Subcutaneous abdominal adipose tissue (tissue), 5 donors: ENCODE measurements at regions not wholly inside any gene's neighbourhood (a gene's known extent, or its start where the extent isn't known, plus 50 kb on each side); places are given as distances from the start of the nearest gene placed in this dataset.

ENCODE experiments used
- H3K27ac ChIP-seq: one replicate; pipeline ENCODE4 v1.7.0; 2013; ENCODE audit warnings: low read depth, mild to moderate bottlenecking, inconsistent platforms, low read length, moderate library complexity
- H3K27me3 ChIP-seq, 5 donors: one replicate each; pipeline ENCODE4 v1.7.0; 2013; ENCODE audit warnings: low read length in 5 of 5, inconsistent platforms in 1 of 5; ENCODE audit not compliant: control insufficient read depth in 5 of 5, insufficient read depth in 4 of 5
- H3K36me3 ChIP-seq, 5 donors: one replicate each; pipeline ENCODE4 v1.7.0; 2013; ENCODE audit warnings: low read length in 5 of 5; ENCODE audit not compliant: control insufficient read depth in 5 of 5, insufficient read depth in 5 of 5
- H3K4me1 ChIP-seq, 5 donors: one replicate each; pipeline ENCODE4 v1.7.0; 2013; ENCODE audit warnings: low read length in 5 of 5, mild to moderate bottlenecking in 3 of 5, moderate library complexity in 1 of 5; ENCODE audit not compliant: control insufficient read depth in 5 of 5, insufficient read depth in 5 of 5
- H3K4me3 ChIP-seq, 5 donors: one replicate each; pipeline ENCODE4 v1.7.0; 2013; ENCODE audit warnings: low read length in 5 of 5, low read depth in 1 of 5
- H3K9ac ChIP-seq, 5 donors: one replicate each; pipeline ENCODE4 v1.7.0; 2013; ENCODE audit warnings: low read length in 5 of 5, mild to moderate bottlenecking in 4 of 5, moderate library complexity in 3 of 5
- H3K9me3 ChIP-seq, 5 donors: one replicate each; pipeline ENCODE4 v1.7.0; 2013; ENCODE audit warnings: low read length in 5 of 5; ENCODE audit not compliant: control insufficient read depth in 5 of 5
- donor health status: healthy.
- donor health status: healthy.
- donor health status: healthy.
- donor health status: healthy.
- donor health status: healthy.

DNA sequence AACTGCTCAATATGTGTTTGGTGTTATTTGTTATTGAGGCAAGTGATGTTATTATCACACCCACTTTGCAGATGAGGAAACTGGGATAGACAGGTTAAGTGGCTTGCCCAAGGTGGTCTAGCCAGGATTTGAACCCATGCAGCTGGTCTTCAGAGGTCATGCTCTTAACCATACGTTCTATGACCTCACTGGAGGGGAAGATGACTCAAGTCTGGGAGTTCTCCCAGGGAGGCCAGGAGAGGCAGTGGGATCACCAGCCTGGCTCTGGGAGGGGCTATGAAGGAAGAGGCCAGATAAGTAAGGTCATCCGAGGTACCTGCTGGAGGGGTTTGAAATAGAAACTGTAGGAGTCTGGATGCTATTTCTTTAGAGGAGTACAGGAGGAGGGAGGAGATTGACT, 95.3 kb downstream of the NAV1 start:
- Histone ChIP-seq H3K4me1 (peaks cover 11 to 57% (median 30%) of the 10 kb centered on the region in 5 donors), H3K36me3 (peaks cover 0 to 18% (median 6%) of the 10 kb centered on the region in 5 donors), H3K9me3 (no peaks in the 10 kb centered on the region), H3K4me3 (no peak overlapping the region), H3K27ac (no peak overlapping the region), H3K9ac (no peak overlapping the region), H3K27me3 (no peaks in the 10 kb centered on the region)

GRCh38 chr1:201636097-201636496, 97.2 kb downstream of the NAV1 start:
- H3K27ac ChIP-seq, result no peak overlapping the region
- no peak overlapping the region for H3K4me3 ChIP-seq
- peaks cover 18 to 52% (median 36%) of the 10 kb centered on the region in 5 donors for H3K4me1 ChIP-seq
- H3K9me3 ChIP-seq, result no peaks in the 10 kb centered on the region
- H3K36me3 ChIP-seq, result peaks cover 0 to 2% (median 0%) of the 10 kb centered on the region in 5 donors
- H3K27me3 ChIP-seq, result no peaks in the 10 kb centered on the region
- H3K9ac ChIP-seq, result no peak overlapping the region

- Histone ChIP-seq H3K4me3 (no peak overlapping the region), H3K27me3 (no peaks in the 10 kb centered on the region), H3K4me1 (peaks cover 18 to 52% (median 36%) of the 10 kb centered on the region in 5 donors), H3K9ac (no peak overlapping the region), H3K9me3 (no peaks in the 10 kb centered on the region), H3K27ac (no peak overlapping the region), H3K36me3 (no peaks in the 10 kb centered on the region)
These were observed 97.6 kb downstream of the NAV1 start for GRCh38 chr1:201636510-201636971.

DNA sequence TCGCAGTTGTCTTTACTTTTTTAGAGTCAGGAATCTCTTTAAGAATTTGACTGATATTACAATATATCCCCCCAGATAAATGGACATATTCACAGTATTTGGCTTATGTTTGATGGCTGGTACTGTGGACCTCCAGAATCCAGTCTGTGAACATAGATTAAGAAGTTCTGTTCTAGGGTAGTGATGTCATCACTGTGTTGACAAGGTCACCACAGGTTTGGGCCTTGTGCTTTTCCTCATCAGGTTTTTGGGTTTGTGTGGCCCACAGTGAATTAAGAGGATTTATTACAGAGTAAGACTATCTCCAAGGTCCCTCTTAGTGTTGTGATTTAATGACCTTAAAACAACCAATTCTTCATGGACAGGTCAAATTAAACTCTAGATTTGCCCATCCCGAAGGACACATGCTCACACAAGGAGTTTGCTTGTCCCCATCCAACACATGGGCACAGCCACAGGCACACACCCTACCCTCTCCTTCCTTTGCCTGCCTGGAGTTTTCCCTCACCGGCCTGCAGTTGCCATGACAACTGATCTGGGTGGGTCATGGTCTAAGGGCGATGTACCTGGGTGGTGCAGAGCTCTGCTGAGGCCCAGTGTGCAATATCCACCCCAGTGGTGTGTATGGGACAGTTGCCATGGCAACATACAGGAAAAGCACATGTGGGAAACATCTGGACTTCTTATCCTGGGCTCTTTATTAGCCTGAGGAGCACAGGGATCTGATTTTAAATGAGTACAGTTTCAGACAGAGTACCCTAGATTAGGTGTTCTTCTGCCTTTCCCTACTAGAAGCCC, 98.6 kb downstream of the NAV1 start:
- no peaks in the 10 kb centered on the region for H3K9me3 ChIP-seq
- H3K4me1 ChIP-seq, result peaks cover 18 to 50% (median 36%) of the 10 kb centered on the region in 5 donors
- no peak overlapping the region for H3K9ac ChIP-seq
- no peak overlapping the region for H3K27ac ChIP-seq
- no peak overlapping the region for H3K4me3 ChIP-seq
- no peaks in the 10 kb centered on the region for H3K36me3 ChIP-seq
- no peaks in the 10 kb centered on the region for H3K27me3 ChIP-seq

DNA sequence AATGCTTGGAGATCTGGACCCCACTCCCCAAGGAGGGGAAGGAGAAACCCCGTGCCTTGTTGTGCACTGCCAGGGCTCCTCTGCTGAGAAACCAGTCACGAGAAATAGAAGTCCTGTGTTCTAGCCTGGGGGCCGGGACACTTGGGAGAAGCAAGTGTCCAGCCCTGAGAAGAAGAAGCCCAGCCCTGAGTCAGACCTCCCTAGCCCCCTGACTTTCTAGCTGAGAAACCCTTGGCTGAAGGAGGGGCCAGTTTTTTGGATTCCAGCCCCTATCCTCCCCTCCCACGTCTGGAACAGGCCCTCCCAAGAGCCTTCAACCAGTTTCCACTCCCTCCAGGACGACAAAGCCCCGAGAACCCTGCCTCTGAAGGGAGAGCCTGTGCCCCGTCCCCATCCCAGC, 100.5 kb downstream of the NAV1 start:
- peak overlapping the region; percentile 24 for H3K27ac ChIP-seq
- H3K9me3 ChIP-seq, result no peaks in the 10 kb centered on the region
- no peaks in the 10 kb centered on the region for H3K27me3 ChIP-seq
- no peak overlapping the region for H3K9ac ChIP-seq
- H3K36me3 ChIP-seq, result peaks cover 0 to 7% (median 0%) of the 10 kb centered on the region in 5 donors
- peaks cover 8 to 36% (median 20%) of the 10 kb centered on the region in 5 donors for H3K4me1 ChIP-seq
- H3K4me3 ChIP-seq, result no peak overlapping the region

GRCh38 chr1:201639826-201640225, 100.9 kb downstream of the NAV1 start:
- peaks cover 8 to 32% (median 20%) of the 10 kb centered on the region in 5 donors for H3K4me1 ChIP-seq
- no peaks in the 10 kb centered on the region for H3K27me3 ChIP-seq
- peak overlapping the region; percentile 24 for H3K27ac ChIP-seq
- peaks cover 0 to 10% (median 0%) of the 10 kb centered on the region in 5 donors for H3K36me3 ChIP-seq
- H3K4me3 ChIP-seq, result no peak overlapping the region
- no peaks in the 10 kb centered on the region for H3K9me3 ChIP-seq
- H3K9ac ChIP-seq, result no peak overlapping the region

DNA sequence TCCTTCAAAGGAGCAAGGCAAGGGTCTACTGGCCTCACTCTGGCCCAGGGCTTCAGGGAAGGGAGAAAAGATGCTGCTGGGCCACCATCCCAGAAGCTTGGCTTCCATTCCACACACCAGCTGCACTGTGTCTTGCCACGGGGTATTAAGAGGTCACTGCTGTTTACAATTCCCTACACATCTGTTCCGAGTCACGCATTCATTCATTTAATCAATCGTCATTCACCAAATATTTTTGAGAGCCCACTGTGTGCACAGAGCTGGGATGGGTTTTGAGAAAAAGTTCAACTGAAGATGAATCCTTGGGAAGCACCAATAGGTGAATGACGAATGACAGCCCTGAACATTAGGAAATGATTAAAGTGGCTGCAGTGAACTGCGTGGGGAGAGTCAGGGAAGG, 101.7 kb downstream of the NAV1 start:
- H3K9me3 ChIP-seq, result no peaks in the 10 kb centered on the region
- peaks cover 0 to 10% (median 0%) of the 10 kb centered on the region in 5 donors for H3K36me3 ChIP-seq
- no peak overlapping the region for H3K4me3 ChIP-seq
- no peak overlapping the region for H3K27ac ChIP-seq
- H3K9ac ChIP-seq, result no peak overlapping the region
- H3K4me1 ChIP-seq, result peaks cover 8 to 32% (median 20%) of the 10 kb centered on the region in 5 donors
- no peaks in the 10 kb centered on the region for H3K27me3 ChIP-seq

DNA sequence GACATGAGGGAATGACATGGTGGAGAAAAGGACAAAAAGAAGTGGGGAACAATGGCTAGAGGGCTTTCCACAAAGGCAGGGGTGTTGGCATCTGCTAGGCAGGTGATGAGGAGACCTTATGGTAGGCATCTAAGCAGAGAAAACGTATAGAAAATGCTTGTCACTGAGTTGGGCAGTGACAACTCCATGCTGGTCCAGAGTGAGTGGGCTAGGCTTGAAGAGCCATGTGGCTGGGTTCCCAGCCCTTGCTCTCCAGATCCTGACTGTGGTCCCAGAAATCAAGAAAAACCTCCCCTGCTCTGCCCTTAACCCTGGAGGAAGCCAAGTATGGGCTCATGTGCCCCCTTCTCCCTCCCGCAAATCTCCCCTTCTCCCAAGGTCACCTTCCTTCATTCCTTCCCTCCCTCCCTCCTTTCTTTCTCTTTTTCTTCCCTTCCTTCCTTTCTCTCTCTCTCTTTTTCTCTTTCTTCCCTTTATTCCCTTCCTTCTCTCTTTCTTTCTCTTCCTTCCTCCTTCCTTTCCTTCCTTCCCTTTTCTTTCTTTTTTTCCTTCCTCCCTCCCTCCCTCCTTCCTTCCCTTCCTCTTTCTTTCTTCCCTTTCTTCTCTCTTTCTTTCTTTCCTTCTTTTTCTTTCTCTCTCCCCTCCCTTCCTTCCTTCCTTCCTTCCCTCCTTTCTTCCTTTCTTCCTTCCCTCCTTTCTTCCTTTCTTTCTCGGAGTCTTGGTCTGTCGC, 102.8 kb downstream of the NAV1 start:
- Histone ChIP-seq H3K4me3 (no peak overlapping the region), H3K4me1 (peaks cover 8 to 38% (median 20%) of the 10 kb centered on the region in 5 donors), H3K9me3 (no peaks in the 10 kb centered on the region), H3K27ac (no peak overlapping the region), H3K27me3 (no peaks in the 10 kb centered on the region), H3K9ac (no peak overlapping the region), H3K36me3 (peaks cover 0 to 10% (median 0%) of the 10 kb centered on the region in 5 donors)

- Histone ChIP-seq H3K4me1 (peaks cover 7 to 46% (median 27%) of the 10 kb centered on the region in 5 donors), H3K4me3 (no peak overlapping the region), H3K27ac (no peak overlapping the region), H3K9me3 (no peaks in the 10 kb centered on the region), H3K9ac (no peak overlapping the region), H3K36me3 (peaks cover 0 to 10% (median 0%) of the 10 kb centered on the region in 5 donors), H3K27me3 (no peaks in the 10 kb centered on the region)
These were observed 104.8 kb downstream of the NAV1 start for GRCh38 chr1:201643835-201644104.

DNA sequence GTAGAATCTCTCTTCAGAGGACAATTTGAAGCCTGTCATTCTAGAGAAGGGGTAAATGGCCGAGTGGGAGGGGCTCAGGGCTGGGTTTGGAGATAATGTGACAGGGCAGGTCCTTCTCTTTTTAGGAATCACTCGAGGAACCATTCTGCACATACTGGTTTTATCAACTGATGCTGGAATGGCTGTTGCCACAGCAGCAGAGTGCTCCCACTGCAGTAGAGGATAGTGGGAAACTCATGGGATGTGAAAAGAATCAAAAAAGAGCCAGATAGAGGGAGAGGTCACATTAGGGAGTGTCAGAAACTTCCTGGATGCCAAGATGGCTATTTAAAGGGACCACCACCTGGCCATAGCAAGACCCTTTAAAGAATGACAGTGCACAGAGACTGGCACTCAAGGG, 105.3 kb downstream of the NAV1 start:
- Histone ChIP-seq H3K4me3 (no peak overlapping the region), H3K4me1 (peaks cover 7 to 46% (median 27%) of the 10 kb centered on the region in 5 donors), H3K9me3 (no peaks in the 10 kb centered on the region), H3K36me3 (peaks cover 0 to 10% (median 0%) of the 10 kb centered on the region in 5 donors), H3K9ac (no peak overlapping the region), H3K27me3 (no peaks in the 10 kb centered on the region), H3K27ac (no peak overlapping the region)
